HepG2 (cell line): ENCODE measurements at regions not wholly inside any gene's neighbourhood (a gene's known extent, or its start where the extent isn't known, plus 50 kb on each side); places are given as distances from the start of the nearest gene placed in this dataset.

Experiments
- EED ChIP-seq: sonication (generic); formaldehyde crosslinking; IDR thresholded peaks from 2 replicates; pipeline ENCODE4 v1.5.0; 2020; ENCODE audit warnings: mild to moderate bottlenecking, missing genetic modification reagents
- YY1 ChIP-seq: IDR thresholded peaks from 2 replicates; pipeline ENCODE4 v1.6.1; 2011; ENCODE audit warnings: low read length, low read depth, moderate library complexity, mild to moderate bottlenecking; ENCODE audit not compliant: insufficient read depth, insufficient replicate concordance

GRCh38 chr10:33862536-33863105 lies 528.2 kb upstream of the NRP1 start:
- no peak for TF ChIP-seq EED (CRISPR knock-in tag)
- no peak for TF ChIP-seq YY1
